H9 (cell line): ENCODE measurements at regions not wholly inside any gene's neighbourhood (a gene's known extent, or its start where the extent isn't known, plus 50 kb on each side); places are given as distances from the start of the nearest gene placed in this dataset.

Source experiments
- DNase-seq: peaks from one replicate; pipeline ENCODE4 v3.0.0-alpha.2; 2017
- H2AFZ ChIP-seq: one replicate; pipeline ENCODE4 v1.6.1; 2013; ENCODE audit warnings: mild to moderate bottlenecking, low read length, control low read depth, moderate library complexity
- H2AK5ac ChIP-seq: 2 replicates; pipeline ENCODE4 v1.6.1; 2013; ENCODE audit warnings: low read length, control low read depth, mixed read lengths; ENCODE audit not compliant: insufficient read length
- H2BK120ac ChIP-seq: one replicate; pipeline ENCODE4 v1.6.1; 2013; ENCODE audit warnings: low read depth, mild to moderate bottlenecking, low read length, control low read depth, inconsistent platforms; ENCODE audit not compliant: poor library complexity, severe bottlenecking
- H2BK12ac ChIP-seq: 2 replicates; pipeline ENCODE4 v1.6.1; 2013; ENCODE audit warnings: low read length, control low read depth, mixed read lengths, low read depth; ENCODE audit not compliant: insufficient read length
- H2BK15ac ChIP-seq: 2 replicates; pipeline ENCODE4 v1.6.1; 2013; ENCODE audit warnings: low read depth, low read length, control low read depth
- H2BK20ac ChIP-seq: one replicate; pipeline ENCODE4 v1.6.1; 2013; ENCODE audit warnings: low read depth, mild to moderate bottlenecking, low read length, control low read depth, inconsistent platforms; ENCODE audit not compliant: poor library complexity, severe bottlenecking
- H2BK5ac ChIP-seq: 2 replicates; pipeline ENCODE4 v1.6.1; 2013; ENCODE audit warnings: low read length, control low read depth, mixed read lengths; ENCODE audit not compliant: insufficient read length
- H3K14ac ChIP-seq: 2 replicates; pipeline ENCODE4 v1.6.1; 2013; ENCODE audit warnings: low read length, control low read depth; ENCODE audit not compliant: insufficient read depth
- H3K18ac ChIP-seq: 2 replicates; pipeline ENCODE4 v1.6.1; 2013; ENCODE audit warnings: low read depth, mild to moderate bottlenecking, mixed read lengths, low read length, control low read depth; ENCODE audit not compliant: insufficient read length
- H3K23ac ChIP-seq: 2 replicates; pipeline ENCODE4 v1.6.1; 2013; ENCODE audit warnings: low read length, control low read depth, mixed read lengths, low read depth; ENCODE audit not compliant: insufficient read length
- H3K23me2 ChIP-seq: 2 replicates; pipeline ENCODE4 v1.6.1; 2013; ENCODE audit warnings: low read depth, mild to moderate bottlenecking, mixed read lengths, low read length, control low read depth; ENCODE audit not compliant: insufficient read length, poor library complexity, severe bottlenecking
- H3K27ac ChIP-seq: 2 replicates; pipeline ENCODE4 v1.5.1; 2013; ENCODE audit warnings: low read length, control low read depth, mixed read lengths, low read depth; ENCODE audit not compliant: insufficient read length
- H3K27me3 ChIP-seq: 2 replicates; pipeline ENCODE4 v1.6.1; 2013; ENCODE audit warnings: low read length, control low read depth, inconsistent platforms; ENCODE audit not compliant: insufficient read depth
- H3K4ac ChIP-seq: 2 replicates; pipeline ENCODE4 v1.6.1; 2013; ENCODE audit warnings: low read depth, mild to moderate bottlenecking, control low read depth, inconsistent platforms, low read length, moderate library complexity
- H3K4me1 ChIP-seq: 2 replicates; pipeline ENCODE4 v1.6.1; 2013; ENCODE audit warnings: low read length, control low read depth, inconsistent platforms; ENCODE audit not compliant: insufficient read depth
- H3K4me2 ChIP-seq: 2 replicates; pipeline ENCODE4 v1.6.1; 2013; ENCODE audit warnings: low read length, control low read depth, mixed read lengths; ENCODE audit not compliant: insufficient read length, insufficient read depth
- H3K56ac ChIP-seq: 2 replicates; pipeline ENCODE4 v1.6.1; 2013; ENCODE audit warnings: low read depth, mild to moderate bottlenecking, mixed read lengths, low read length, control low read depth; ENCODE audit not compliant: insufficient read length
- H3K79me1 ChIP-seq: 2 replicates; pipeline ENCODE4 v1.6.1; 2013; ENCODE audit warnings: low read depth, mild to moderate bottlenecking, moderate library complexity, low read length, control low read depth, inconsistent platforms; ENCODE audit not compliant: insufficient read depth, poor library complexity, severe bottlenecking
- H3K79me2 ChIP-seq: 2 replicates; pipeline ENCODE4 v1.6.1; 2013; ENCODE audit warnings: low read length, control low read depth, inconsistent platforms; ENCODE audit not compliant: insufficient read depth
- H3K9ac ChIP-seq: 2 replicates; pipeline ENCODE4 v1.6.1; 2013; ENCODE audit warnings: low read length, control low read depth, mixed read lengths; ENCODE audit not compliant: insufficient read length; ENCODE audit errors: extremely low read depth
- H3K9me3 ChIP-seq: one replicate; pipeline ENCODE4 v1.6.1; 2013; ENCODE audit warnings: low read depth, low read length, inconsistent platforms; ENCODE audit not compliant: control insufficient read depth
- H3T11ph ChIP-seq: one replicate; pipeline ENCODE4 v1.6.1; 2013; ENCODE audit warnings: mild to moderate bottlenecking, low read length, control low read depth, inconsistent platforms
- H4K20me1 ChIP-seq: one replicate; pipeline ENCODE4 v1.6.1; 2013; ENCODE audit not compliant: control insufficient read depth, insufficient read length, insufficient read depth
- H4K5ac ChIP-seq: 2 replicates; pipeline ENCODE4 v1.6.1; 2013; ENCODE audit warnings: low read depth, mild to moderate bottlenecking, mixed read lengths, low read length, control low read depth; ENCODE audit not compliant: insufficient read length
- H4K8ac ChIP-seq: replicated peaks from 2 replicates; pipeline ENCODE4 v1.6.1; 2013; ENCODE audit warnings: low read length, control low read depth, mixed read lengths, low read depth; ENCODE audit not compliant: insufficient read length
- H4K91ac ChIP-seq: 2 replicates; pipeline ENCODE4 v1.6.1; 2013; ENCODE audit warnings: low read depth, mild to moderate bottlenecking, moderate library complexity, mixed read lengths, low read length, control low read depth; ENCODE audit not compliant: insufficient read length
- H3K27ac Mint-ChIP-seq, 3 experiments: 2 replicates in 2 of 3; 3 replicates in 1 of 3; pipeline ENCODE4 v1.8.0; 2020 to 2021; ENCODE audit warnings: mixed read lengths in 3 of 3, mild to moderate bottlenecking in 1 of 3, moderate library complexity in 1 of 3
- H3K27me3 Mint-ChIP-seq: 2 replicates; pipeline ENCODE4 v1.8.0; 2021; ENCODE audit warnings: low read depth, mild to moderate bottlenecking, moderate library complexity, mixed read lengths
- H3K36me3 Mint-ChIP-seq, 3 experiments: 2 replicates in 2 of 3; 3 replicates in 1 of 3; pipeline ENCODE4 v1.8.0; 2020 to 2021; ENCODE audit warnings: low read depth in 3 of 3, mixed read lengths in 3 of 3; ENCODE audit not compliant: insufficient read depth in 1 of 3
- H3K4me1 Mint-ChIP-seq, 2 experiments: 2 replicates each; pipeline ENCODE4 v1.8.0; 2020; ENCODE audit warnings: mixed read lengths in 2 of 2
- H3K4me3 Mint-ChIP-seq, 2 experiments: 2 replicates in 1 of 2; 3 replicates in 1 of 2; pipeline ENCODE4 v1.8.0; 2020 to 2021; ENCODE audit warnings: mild to moderate bottlenecking in 2 of 2, mixed read lengths in 2 of 2, moderate library complexity in 1 of 2
- H3K9me3 Mint-ChIP-seq, 2 experiments: 2 replicates in 1 of 2; 3 replicates in 1 of 2; pipeline ENCODE4 v1.8.0; 2020; ENCODE audit warnings: mild to moderate bottlenecking in 2 of 2, mixed read lengths in 2 of 2, moderate library complexity in 1 of 2
- CTCF ChIP-seq: fragments of 200-600 bp; sonication (generic); conservative IDR thresholded peaks from 3 replicates; pipeline ENCODE4 v1.8.0; 2021; ENCODE audit warnings: antibody characterized with exemption, mild to moderate bottlenecking
- WGBS: extraction: QIAGEN DNeasy Blood & Tissue Kit; methylation state at CpG from one replicate; pipeline ENCODE4 v1.1.7; 2013; ENCODE audit warnings: missing lambda C conversion rate, low lambda C conversion rate, mixed read lengths; ENCODE audit not compliant: insufficient read length; ENCODE audit errors: extremely low coverage; 5-methylcytosine and 5-hydroxymethylcytosine counted together

- no peaks in the 10 kb centered on the region for H3K27me3 ChIP-seq
- H3K79me1 ChIP-seq: no peaks in the 10 kb centered on the region
- H4K8ac ChIP-seq: no peak overlapping the region
- no peak overlapping the region for H2BK15ac ChIP-seq
- no peaks in the 10 kb centered on the region for H3K23me2 ChIP-seq
- no peak overlapping the region for H4K91ac ChIP-seq
- no peak overlapping the region for H2AK5ac ChIP-seq
- no peaks in the 10 kb centered on the region for H3K79me2 ChIP-seq
- WGBS: no CpG with 5 or more reads among the region's 4 CpGs
- H3K4me1 ChIP-seq: no peaks in the 10 kb centered on the region; the same call in 1 of the 2 replicates
- no peak for DNase-seq
- H3K14ac ChIP-seq: no peak overlapping the region
- no peak overlapping the region for H3K27ac Mint-ChIP-seq
- no peak overlapping the region for H2BK120ac ChIP-seq
- H3K9ac ChIP-seq: no peak overlapping the region
- peaks cover 2% of the 10 kb centered on the region; the same call in 1 of the 2 replicates for H3K27me3 Mint-ChIP-seq
- H2AFZ ChIP-seq: no peak overlapping the region
- H3K4ac ChIP-seq: no peak overlapping the region
- no peak overlapping the region for H3K27ac ChIP-seq
- H4K20me1 ChIP-seq: no peaks in the 10 kb centered on the region
- H4K5ac ChIP-seq: no peak overlapping the region
- H3K36me3 Mint-ChIP-seq: no peaks in the 10 kb centered on the region
- H3K9me3 Mint-ChIP-seq: no peaks in the 10 kb centered on the region
- H3T11ph ChIP-seq: no peak overlapping the region
- H3K4me1 Mint-ChIP-seq: peaks cover 8 to 13% of the 10 kb centered on the region in 2 experiments
- no peak for TF ChIP-seq CTCF
- no peak overlapping the region for H2BK20ac ChIP-seq
- H3K4me2 ChIP-seq: no peak overlapping the region
- H2BK5ac ChIP-seq: no peak overlapping the region
- H3K18ac ChIP-seq: no peak overlapping the region
- no peak overlapping the region for H3K56ac ChIP-seq
- no peak overlapping the region for H2BK12ac ChIP-seq
- no peak overlapping the region for H3K23ac ChIP-seq
- no peak overlapping the region for H3K4me3 Mint-ChIP-seq
- H3K9me3 ChIP-seq: no peaks in the 10 kb centered on the region
These were observed 121.2 kb upstream of the RASGRP1 start for GRCh38 chr15:38685686-38686339.
